CD4-positive, alpha-beta T cell treated with Interleukin-12 subunit alpha and Interleukin-12 subunit beta, for 1 hour (primary cell): ENCODE measurements at regions not wholly inside any gene's neighbourhood (a gene's known extent, or its start where the extent isn't known, plus 50 kb on each side); places are given as distances from the start of the nearest gene placed in this dataset.

Experiments
- DNase-seq: peaks from one replicate; pipeline ENCODE4 v3.0.0-alpha.2; 2020

GRCh38 chr2:118661179-118661578, 186.3 kb downstream of the EN1 start:
- DNase-seq = no peak

GRCh38 chr2:118658596-118659198, 188.8 kb downstream of the EN1 start:
- no peak for DNase-seq

- DNase-seq = no peak
These were observed 190.0 kb downstream of the EN1 start for GRCh38 chr2:118657466-118657865.

- no peak for DNase-seq
These were observed 192.5 kb downstream of the EN1 start for GRCh38 chr2:118654945-118655344.

GRCh38 chr2:118650327-118650726, 197.1 kb downstream of the EN1 start:
- no peak for DNase-seq

GRCh38 chr2:118645876-118646275, 201.6 kb downstream of the EN1 start:
- no peak for DNase-seq

- DNase-seq = no peak
These were observed 203.3 kb downstream of the EN1 start for GRCh38 chr2:118644190-118644589.

- DNase-seq = no peak
These were observed 204.2 kb downstream of the EN1 start for GRCh38 chr2:118643294-118643693.

- no peak for DNase-seq
These were observed 204.9 kb downstream of the EN1 start for GRCh38 chr2:118642501-118642900.

GRCh38 chr2:118641711-118642110, 205.7 kb downstream of the EN1 start:
- no peak for DNase-seq

GRCh38 chr2:118639371-118639770, 208.1 kb downstream of the EN1 start:
- no peak for DNase-seq

GRCh38 chr2:118638453-118638852, 209.0 kb downstream of the EN1 start:
- no peak for DNase-seq

- DNase-seq = no peak
These were observed 211.6 kb downstream of the EN1 start for GRCh38 chr2:118635891-118636290.

GRCh38 chr2:118634876-118635275, 212.6 kb downstream of the EN1 start:
- no peak for DNase-seq

GRCh38 chr2:118633371-118634018, 214.0 kb downstream of the EN1 start:
- DNase-seq = no peak

GRCh38 chr2:118632921-118633320, 214.5 kb downstream of the EN1 start:
- no peak for DNase-seq

GRCh38 chr2:118627156-118627555, 220.3 kb downstream of the EN1 start:
- no peak for DNase-seq

GRCh38 chr2:118622913-118623312, 224.5 kb downstream of the EN1 start:
- DNase-seq = no peak

- DNase-seq = no peak
These were observed 225.3 kb downstream of the EN1 start for GRCh38 chr2:118622108-118622507.

- DNase-seq = no peak
These were observed 229.2 kb downstream of the EN1 start for GRCh38 chr2:118618279-118618678.

GRCh38 chr2:118616432-118616831, 231.0 kb downstream of the EN1 start:
- DNase-seq = no peak

- no peak for DNase-seq
These were observed 232.6 kb downstream of the EN1 start for GRCh38 chr2:118614841-118615271.

- DNase-seq = no peak
These were observed 233.7 kb downstream of the EN1 start for GRCh38 chr2:118613737-118614136.

- no peak for DNase-seq
These were observed 235.8 kb downstream of the EN1 start for GRCh38 chr2:118611691-118612090.

- no peak for DNase-seq
These were observed 238.3 kb downstream of the EN1 start for GRCh38 chr2:118609138-118609537.
